ENCODE measurements at regions not wholly inside any gene's neighbourhood (a gene's known extent, or its start where the extent isn't known, plus 50 kb on each side); places are given as distances from the start of the nearest gene placed in this dataset.

DNA sequence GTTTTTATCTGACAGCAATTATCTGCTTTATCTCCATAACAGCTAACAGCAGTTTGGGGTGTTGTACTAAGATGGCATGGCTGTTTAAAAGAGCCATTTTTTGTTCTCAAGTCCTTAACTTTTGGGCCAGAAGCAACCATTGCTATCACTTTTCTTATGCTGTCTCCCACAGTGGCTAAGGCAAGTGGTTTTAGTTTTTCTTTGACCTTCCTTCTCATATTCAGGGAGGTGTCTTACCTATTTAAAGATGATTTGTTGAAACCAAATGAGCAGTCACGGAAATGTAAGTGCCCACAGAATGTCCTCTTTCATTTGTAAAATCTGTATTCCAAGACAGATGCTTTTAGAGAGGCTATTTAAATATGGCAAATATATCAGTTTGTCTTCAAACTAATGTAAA is 96.8 kb upstream of the USP15 start:
- DNase-seq (ENCODE audit: extremely low read depth, low read depth) = no peak
- H3K4me3 ChIP-seq (replicated peaks; ENCODE audit: low read depth, low read length) = no peak overlapping the region
- no peak for TF ChIP-seq CTCF (IDR thresholded peaks at IDR 0.05; ENCODE audit: low read depth, low read length, missing control alignments)

DNA sequence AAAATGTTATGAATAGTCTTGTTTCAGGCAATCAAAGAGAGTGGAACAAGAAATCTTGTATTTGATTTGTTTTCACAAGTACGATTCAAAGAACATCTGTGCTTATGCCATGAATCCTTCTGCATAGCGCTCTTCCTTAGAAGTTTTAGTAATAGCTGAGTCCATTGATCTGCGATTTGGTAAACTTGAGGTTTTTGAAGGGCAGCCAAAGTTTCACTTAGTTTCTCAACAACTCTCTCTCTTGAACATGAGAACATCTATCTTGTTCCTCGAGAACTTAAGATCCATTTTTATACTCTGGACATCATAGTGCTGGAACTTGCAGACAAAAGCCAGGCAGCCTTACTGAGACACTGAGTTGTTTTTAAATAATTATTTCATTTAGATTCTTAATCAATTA is 96.2 kb upstream of the USP15 start:
- H3K4me3 ChIP-seq (replicated peaks; ENCODE audit: low read depth, low read length) = no peak overlapping the region
- no peak for TF ChIP-seq CTCF (IDR thresholded peaks at IDR 0.05; ENCODE audit: low read depth, low read length, missing control alignments)

GRCh38 chr12:62166525-62166924 is 93.7 kb upstream of the USP15 start:
- H3K4me3 ChIP-seq (replicated peaks; ENCODE audit: low read depth, low read length) = no peak overlapping the region
- no peak for TF ChIP-seq CTCF (IDR thresholded peaks at IDR 0.05; ENCODE audit: low read depth, low read length, missing control alignments)
- no peak for DNase-seq (ENCODE audit: extremely low read depth, low read depth)

More for the DNA sequence above, 96.2 kb upstream of the USP15 start:
- DNase-seq (ENCODE audit: extremely low read depth, low read depth) = no peak

- H3K4me3 ChIP-seq (replicated peaks; ENCODE audit: low read depth, low read length) = no peak overlapping the region
- no peak for TF ChIP-seq CTCF (IDR thresholded peaks at IDR 0.05; ENCODE audit: low read depth, low read length, missing control alignments)
- no peak for DNase-seq (ENCODE audit: extremely low read depth, low read depth)
These were observed 91.8 kb upstream of the USP15 start for GRCh38 chr12:62168411-62168810.

GRCh38 chr12:62170241-62170640 is 90.0 kb upstream of the USP15 start:
- no peak for DNase-seq (ENCODE audit: extremely low read depth, low read depth)
- TF ChIP-seq CTCF (IDR thresholded peaks at IDR 0.05; ENCODE audit: low read depth, low read length, missing control alignments) = no peak
- no peak overlapping the region for H3K4me3 ChIP-seq (replicated peaks; ENCODE audit: low read depth, low read length)

DNA sequence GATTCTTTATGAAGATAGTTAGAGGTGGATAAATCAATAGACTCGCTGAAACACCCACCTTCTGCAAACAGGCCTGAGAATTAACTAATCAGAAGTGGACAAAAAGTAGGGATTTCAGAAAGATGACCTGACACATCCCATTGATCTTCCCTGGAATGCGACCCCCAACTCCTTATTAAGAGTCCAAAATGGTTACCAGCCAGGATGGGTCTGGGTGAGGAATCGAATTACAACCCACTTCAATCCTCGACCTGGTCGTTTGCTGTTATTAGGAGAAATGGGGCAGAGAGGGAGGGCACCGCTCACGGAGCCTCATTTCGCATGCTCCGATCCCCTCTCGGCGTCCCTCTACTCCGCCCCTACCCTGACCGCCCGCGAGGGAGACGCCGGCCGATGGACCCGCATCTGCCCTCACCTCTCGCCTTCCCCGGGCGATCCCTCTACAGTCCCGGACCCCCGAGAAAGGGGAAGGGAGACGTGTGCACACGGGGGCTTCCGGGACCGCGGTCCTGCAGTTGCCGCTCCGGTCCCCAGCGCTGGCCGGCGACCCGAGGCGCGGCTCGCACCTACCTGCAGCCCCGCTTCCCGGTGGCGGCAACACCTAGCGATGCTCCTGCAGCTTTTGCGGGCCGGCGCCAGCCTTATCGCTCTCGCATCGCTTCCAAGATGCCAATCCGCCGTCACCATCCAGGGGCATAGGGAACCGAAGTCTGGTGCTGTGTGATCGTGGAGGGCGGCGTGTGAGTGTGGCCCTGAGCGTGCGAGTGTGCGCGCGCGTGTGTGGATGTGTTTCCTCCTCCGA is 69.3 kb upstream of the USP15 start:
- no peak for DNase-seq (ENCODE audit: extremely low read depth, low read depth)
- no peak overlapping the region for H3K4me3 ChIP-seq (replicated peaks; ENCODE audit: low read depth, low read length)
- TF ChIP-seq CTCF (IDR thresholded peaks at IDR 0.05; ENCODE audit: low read depth, low read length, missing control alignments) = no peak

Measured in HFF-Myc (cell line).